IMR-90 (cell line): ENCODE measurements at regions not wholly inside any gene's neighbourhood (a gene's known extent, or its start where the extent isn't known, plus 50 kb on each side); places are given as distances from the start of the nearest gene placed in this dataset.

ENCODE experiments used
- ATAC-seq: fragments of 200-7000 bp; cut with Tn5 transposase; 2 replicates; pipeline ENCODE4 v1.9.1; 2020; ENCODE audit warnings: low read depth, mild to moderate bottlenecking, moderate library complexity
- BruUV-seq: library from RNA; stranded (reverse); fragments of 400-500 nt; replicated peaks from 2 replicates; lab custom pipeline; 2021; lab: Mats Ljungman, UMichigan
- CTCF ChIA-PET: fragments of 300-600 bp; formaldehyde crosslinking; extraction: SDS; loops from one replicate; lab custom pipeline; 2021; ENCODE audit warnings: antibody characterized with exemption; lab: Yijun Ruan, JAX
- POLR2A ChIA-PET: fragments of 300-600 bp; sonication (Branson Sonifier 250); formaldehyde crosslinking; loops from one replicate; lab custom pipeline; 2022; ENCODE audit warnings: antibody characterized with exemption; ENCODE audit not compliant: unreplicated experiment; lab: Charles Lee
- DNase-seq: peaks from one replicate; pipeline ENCODE4 v3.0.0; 2013
- H2AFZ ChIP-seq: replicated peaks from 2 replicates; pipeline ENCODE3; 2013; ENCODE audit warnings: low read length, mild to moderate bottlenecking; ENCODE audit not compliant: poor library complexity
- H2AK5ac ChIP-seq: 2 replicates; pipeline ENCODE4 v1.6.1; 2013; ENCODE audit warnings: low read depth, low read length, inconsistent platforms
- H2AK9ac ChIP-seq: replicated peaks from 2 replicates; pipeline ENCODE3; 2013; ENCODE audit warnings: mild to moderate bottlenecking, low read depth, low read length, moderate library complexity; ENCODE audit not compliant: poor library complexity
- H2BK120ac ChIP-seq: 2 replicates; pipeline ENCODE4 v1.6.1; 2013; ENCODE audit warnings: low read depth, low read length, inconsistent platforms
- H2BK15ac ChIP-seq: 3 replicates; pipeline ENCODE4 v1.6.1; 2013; ENCODE audit warnings: low read depth, low read length, inconsistent platforms
- H2BK20ac ChIP-seq: 2 replicates; pipeline ENCODE4 v1.6.1; 2013; ENCODE audit warnings: low read depth, mild to moderate bottlenecking, inconsistent platforms, low read length, moderate library complexity
- H2BK5ac ChIP-seq: 2 replicates; pipeline ENCODE4 v1.6.1; 2013; ENCODE audit warnings: mild to moderate bottlenecking, low read depth, low read length, inconsistent platforms; ENCODE audit not compliant: poor library complexity, severe bottlenecking
- H3K14ac ChIP-seq: replicated peaks from 2 replicates; pipeline ENCODE4 v1.6.1; 2013; ENCODE audit warnings: low read depth, low read length, inconsistent platforms
- H3K18ac ChIP-seq: 2 replicates; pipeline ENCODE4 v1.6.1; 2013; ENCODE audit warnings: low read depth, low read length, control low read depth
- H3K23ac ChIP-seq: 2 replicates; pipeline ENCODE4 v1.6.1; 2013; ENCODE audit warnings: low read depth, low read length, inconsistent platforms
- H3K27ac ChIP-seq: 2 replicates; pipeline ENCODE4 v1.5.1; 2013; ENCODE audit warnings: mild to moderate bottlenecking, control low read depth, low read length; ENCODE audit not compliant: insufficient read depth
- H3K27me3 ChIP-seq: 2 replicates; pipeline ENCODE4 v1.6.1; 2013; ENCODE audit warnings: low read length; ENCODE audit not compliant: control insufficient read depth, insufficient read depth
- H3K36me3 ChIP-seq: 2 replicates; pipeline ENCODE4 v1.6.1; 2013; ENCODE audit warnings: low read length, mixed read lengths; ENCODE audit not compliant: control insufficient read depth, insufficient read depth
- H3K4ac ChIP-seq: 2 replicates; pipeline ENCODE4 v1.6.1; 2013; ENCODE audit warnings: low read depth, low read length, inconsistent platforms
- H3K4me1 ChIP-seq: 2 replicates; pipeline ENCODE4 v1.6.1; 2013; ENCODE audit warnings: low read length, mixed read lengths; ENCODE audit not compliant: control insufficient read depth, insufficient read depth
- H3K4me2 ChIP-seq: 2 replicates; pipeline ENCODE4 v1.6.1; 2013; ENCODE audit warnings: low read depth, mild to moderate bottlenecking, control low read depth, low read length, moderate library complexity
- H3K4me3 ChIP-seq: 2 replicates; pipeline ENCODE4 v1.5.1; 2013; ENCODE audit warnings: low read depth, mild to moderate bottlenecking, control low read depth, low read length, moderate library complexity; ENCODE audit not compliant: insufficient read depth
- H3K56ac ChIP-seq: 2 replicates; pipeline ENCODE4 v1.6.1; 2013; ENCODE audit warnings: low read length, inconsistent platforms; ENCODE audit not compliant: insufficient read depth; ENCODE audit errors: extremely low read depth
- H3K79me1 ChIP-seq, 2 experiments: 2 replicates each; pipeline ENCODE4 v1.6.1; 2013; ENCODE audit warnings: low read length in 2 of 2, inconsistent platforms in 1 of 2, low read depth in 1 of 2
- H3K9ac ChIP-seq: 2 replicates; pipeline ENCODE4 v1.6.1; 2013; ENCODE audit warnings: low read depth, low read length, control low read depth
- H3K9me1 ChIP-seq: 2 replicates; pipeline ENCODE4 v1.6.1; 2013; ENCODE audit warnings: low read length, inconsistent platforms; ENCODE audit not compliant: insufficient read depth
- H3K9me3 ChIP-seq: 2 replicates; pipeline ENCODE4 v1.6.1; 2013; ENCODE audit warnings: low read length; ENCODE audit not compliant: control insufficient read depth, insufficient read depth
- H4K20me1 ChIP-seq: 2 replicates; pipeline ENCODE4 v1.6.1; 2013; ENCODE audit warnings: low read length, inconsistent platforms; ENCODE audit not compliant: insufficient read depth
- H4K5ac ChIP-seq: 2 replicates; pipeline ENCODE4 v1.6.1; 2013; ENCODE audit warnings: mild to moderate bottlenecking, low read depth, low read length, control low read depth
- H4K8ac ChIP-seq, 2 experiments: 2 replicates each; pipeline ENCODE4 v1.6.1; 2013; ENCODE audit warnings: low read depth in 2 of 2, low read length in 2 of 2, control low read depth in 1 of 2, inconsistent platforms in 1 of 2
- H4K91ac ChIP-seq: 2 replicates; pipeline ENCODE4 v1.6.1; 2013; ENCODE audit warnings: low read depth, low read length, inconsistent platforms; ENCODE audit not compliant: insufficient read depth
- BHLHE40 ChIP-seq: fragments of 150-350 bp; IDR thresholded peaks from 2 replicates; pipeline ENCODE4 v1.6.1; 2016; ENCODE audit warnings: mild to moderate bottlenecking, low read depth, low read length
- CEBPB ChIP-seq: IDR thresholded peaks from 2 replicates; pipeline ENCODE4 v1.6.1; 2012; ENCODE audit warnings: low read depth, low read length, improper control_type of control experiment
- CHD1 ChIP-seq: IDR thresholded peaks from 2 replicates; pipeline ENCODE4 v1.6.1; 2012; ENCODE audit warnings: low read depth, low read length, improper control_type of control experiment
- CTCF ChIP-seq: conservative IDR thresholded peaks from 2 replicates; pipeline ENCODE4 v1.5.1; 2012; ENCODE audit warnings: mild to moderate bottlenecking, low read depth, low read length, improper control_type of control experiment
- ELK1 ChIP-seq: fragments of 150-350 bp; IDR thresholded peaks from 2 replicates; pipeline ENCODE4 v1.6.1; 2016; ENCODE audit warnings: low read depth, mild to moderate bottlenecking, low read length, moderate library complexity, borderline replicate concordance
- FOS ChIP-seq: fragments of 150-350 bp; IDR thresholded peaks from 2 replicates; pipeline ENCODE4 v1.6.1; 2016; ENCODE audit warnings: low read depth, low read length
- MAFK ChIP-seq: IDR thresholded peaks from 2 replicates; pipeline ENCODE4 v1.6.1; 2012; ENCODE audit warnings: low read depth, low read length, improper control_type of control experiment
- MAZ ChIP-seq: IDR thresholded peaks from 2 replicates; pipeline ENCODE4 v1.6.1; 2012; ENCODE audit warnings: low read depth, mild to moderate bottlenecking, low read length, improper control_type of control experiment, moderate library complexity, borderline replicate concordance
- MXI1 ChIP-seq: IDR thresholded peaks from 2 replicates; pipeline ENCODE4 v1.6.1; 2012; ENCODE audit warnings: low read depth, mild to moderate bottlenecking, low read length, moderate library complexity, borderline replicate concordance
- NFE2L2 ChIP-seq: fragments of 150-350 bp; IDR thresholded peaks from 2 replicates; pipeline ENCODE4 v1.6.1; 2016; ENCODE audit warnings: low read depth, mild to moderate bottlenecking, low read length
- POLR2A ChIP-seq: IDR thresholded peaks from 2 replicates; pipeline ENCODE4 v1.6.1; 2012; ENCODE audit warnings: mild to moderate bottlenecking, low read depth, low read length
- RAD21 ChIP-seq: IDR thresholded peaks from 2 replicates; pipeline ENCODE4 v1.6.1; 2012; ENCODE audit warnings: low read length, improper control_type of control experiment
- RCOR1 ChIP-seq: IDR thresholded peaks from 2 replicates; pipeline ENCODE4 v1.6.1; 2012; ENCODE audit warnings: mild to moderate bottlenecking, low read length, improper control_type of control experiment; ENCODE audit not compliant: insufficient replicate concordance
- RFX5 ChIP-seq: IDR thresholded peaks from 2 replicates; pipeline ENCODE4 v1.8.0; 2012; ENCODE audit warnings: low read depth, mild to moderate bottlenecking, low read length, moderate library complexity
- SMC3 ChIP-seq: fragments of 150-350 bp; IDR thresholded peaks from 2 replicates; pipeline ENCODE4 v1.6.1; 2016; ENCODE audit warnings: low read depth, mild to moderate bottlenecking, antibody characterized with exemption, low read length, moderate library complexity
- USF2 ChIP-seq: fragments of 150-350 bp; IDR thresholded peaks from 2 replicates; pipeline ENCODE4 v1.6.1; 2017; ENCODE audit warnings: mild to moderate bottlenecking, antibody characterized with exemption, low read length, low read depth
- WGBS, 2 experiments: methylation state at CpG; one replicate each; pipeline versions ENCODE4 v1.1.5 to v1.1.7; 2013; ENCODE audit warnings: missing lambda C conversion rate in 2 of 2; ENCODE audit not compliant: insufficient read length in 1 of 2; ENCODE audit errors: extremely low coverage in 2 of 2; 5-methylcytosine and 5-hydroxymethylcytosine counted together
- dilution Hi-C: fragments of 300-500 bp; cut with HindIII; formaldehyde crosslinking; loops from one replicate; pipeline ENCODE4 v1.14.3; 2018; ENCODE audit warnings: low sequenced_read_pairs; ENCODE audit not compliant: unreplicated experiment
- in situ Hi-C: fragments of 300-500 bp; cut with MboI; formaldehyde crosslinking; loops from 3 replicates; pipeline ENCODE4 v1.14.3; 2019; ENCODE audit warnings: low sequenced_read_pairs, inconsistent platforms, mixed read lengths
- intact Hi-C: fragments of 100-400 bp; cut with micrococcal nuclease; formaldehyde crosslinking; loops from 2 replicates; pipeline ENCODE4 v1.10.0; 2022

- ChIA-PET POLR2A (interaction anchor here (0.6 kb wide), 1 partner anchor 39 kb away, joined by 3 read pairs; no protein-coding TSS in a partner anchor), CTCF (interaction anchor here (0.6 to 0.8 kb wide), 2 partner anchors 864 to 1807 kb away, joined by 3 read pairs; no protein-coding TSS in a partner anchor)
- no CpG with 5 or more reads among the region's 3 CpGs for WGBS, 2 experiments
- no peak overlapping the region for H3K56ac ChIP-seq
- H4K20me1 ChIP-seq, result no peaks in the 10 kb centered on the region
- no peak overlapping the region for H2AK9ac ChIP-seq
- intact Hi-C loops, result no loop called here
- H4K8ac ChIP-seq, result no peak overlapping the region
- no peaks in the 10 kb centered on the region for H3K9me1 ChIP-seq
- no peak overlapping the region for H2BK20ac ChIP-seq
- H3K4me3 ChIP-seq, result no peak overlapping the region
- no peak overlapping the region for H3K18ac ChIP-seq
- no peak for TF ChIP-seq SMC3
- no peak for TF ChIP-seq CHD1
- TF ChIP-seq MAFK, result no peak
- no peak for TF ChIP-seq POLR2A
- TF ChIP-seq MAZ, result no peak
- no peak for TF ChIP-seq RAD21
- no peak for TF ChIP-seq BHLHE40
- TF ChIP-seq CTCF, result no peak
- TF ChIP-seq USF2, result no peak
- no peak for TF ChIP-seq ELK1
- no peak for TF ChIP-seq MXI1
- TF ChIP-seq RFX5, result no peak
- TF ChIP-seq FOS, result no peak
- no peak for TF ChIP-seq CEBPB
- TF ChIP-seq NFE2L2, result no peak
- no peak for TF ChIP-seq RCOR1
- no peak overlapping the region for H4K5ac ChIP-seq
- H3K14ac ChIP-seq, result no peak overlapping the region
- no peaks in the 10 kb centered on the region for H3K36me3 ChIP-seq
- H2BK15ac ChIP-seq, result no peak overlapping the region
- no peaks in the 10 kb centered on the region for H3K79me1 ChIP-seq
- no peak overlapping the region for H3K4ac ChIP-seq
- no peak overlapping the region for H2AK5ac ChIP-seq
- DNase-seq (no peak), ATAC-seq (peak; percentile 17; the same call in 1 of the 2 replicates)
- H4K91ac ChIP-seq, result no peak overlapping the region
- no peak overlapping the region for H2BK5ac ChIP-seq
- no peaks in the 10 kb centered on the region for H3K27me3 ChIP-seq
- no peak overlapping the region for H3K27ac ChIP-seq
- H2BK120ac ChIP-seq, result no peak overlapping the region
- in situ Hi-C loops, result no loop called here
- H3K4me1 ChIP-seq, result no peaks in the 10 kb centered on the region
- no peak overlapping the region for H3K4me2 ChIP-seq
- no peak overlapping the region for H3K23ac ChIP-seq
- H2AFZ ChIP-seq, result no peak overlapping the region
- H3K9ac ChIP-seq, result no peak overlapping the region
- BruUV-seq, result no TSS peak
- dilution Hi-C loops, result no loop called here
- no peaks in the 10 kb centered on the region for H3K9me3 ChIP-seq
These were observed 378.0 kb upstream of the SEMA3D start for GRCh38 chr7:85564861-85565260.
